ENCODE measurements at regions not wholly inside any gene's neighbourhood (a gene's known extent, or its start where the extent isn't known, plus 50 kb on each side); places are given as distances from the start of the nearest gene placed in this dataset.

GRCh38 chr17:27218041-27218440, 75.9 kb upstream of the WSB1 start:
- no peak for TF ChIP-seq CTCF (conservative IDR thresholded peaks at IDR 0.05; ENCODE audit: low read length)
- TF ChIP-seq EZH2phosphoT487 (IDR thresholded peaks at IDR 0.05; ENCODE audit: borderline replicate concordance) = no peak
